ENCODE measurements at regions not wholly inside any gene's neighbourhood (a gene's known extent, or its start where the extent isn't known, plus 50 kb on each side); places are given as distances from the start of the nearest gene placed in this dataset.

DNA sequence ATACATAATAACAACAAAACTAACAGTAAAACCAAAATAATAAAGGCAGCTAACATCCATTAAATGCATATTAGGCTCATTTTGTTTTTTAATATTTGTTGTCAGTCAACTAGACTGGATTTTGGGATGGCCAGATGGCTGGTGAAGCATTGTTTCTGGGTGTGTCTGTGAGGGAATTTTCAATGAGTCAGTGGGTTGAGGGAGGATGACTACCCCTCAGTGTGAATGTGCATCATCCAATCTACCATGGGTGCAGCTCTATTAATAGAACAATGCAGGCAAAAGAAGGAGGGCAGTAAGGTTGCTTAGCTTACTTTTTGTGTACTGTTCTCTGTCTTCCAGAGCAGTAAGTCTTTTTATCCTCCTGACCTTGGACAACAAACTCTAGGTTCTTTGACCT lies 484.2 kb upstream of the HS3ST1 start:
- CTCF ChIA-PET (ENCODE audit: low intra/inter-chr PET ratio): no interaction called here
- no peak overlapping the region for H2AFZ ChIP-seq (ENCODE audit: low read depth, low read length)
- in situ Hi-C loops (cut with MboI): no loop called here

DNA sequence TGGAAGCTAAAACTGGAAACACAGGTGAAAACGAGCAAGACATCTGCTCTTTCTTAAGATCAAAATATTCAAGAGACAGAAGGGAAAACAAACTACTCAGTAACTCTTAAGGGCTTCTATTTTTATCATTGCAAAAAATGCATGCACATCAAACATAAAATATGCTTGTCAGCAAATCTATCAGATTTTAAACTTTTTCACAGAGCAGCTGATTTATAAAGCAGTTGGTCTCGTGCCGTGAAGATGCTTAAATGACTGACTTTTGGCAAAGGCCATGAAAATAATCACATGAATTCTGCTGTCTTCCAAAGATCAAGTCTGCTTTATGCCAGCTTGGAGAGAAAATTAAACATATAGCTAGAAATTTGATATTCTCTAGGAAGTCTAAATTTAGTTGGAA lies 482.1 kb upstream of the HS3ST1 start:
- H3K4me3 ChIP-seq: no peak overlapping the region
- in situ Hi-C loops (cut with MboI): no loop called here
- no peaks in the 10 kb centered on the region for H3K36me3 ChIP-seq (ENCODE audit: control insufficient read depth, insufficient read depth, low read length)
- ATAC-seq: no peak
- no peak overlapping the region for H2AFZ ChIP-seq (ENCODE audit: low read depth, low read length)
- H3K27ac ChIP-seq (ENCODE audit: extremely low read depth, low read depth, low read length): no peak overlapping the region
- no peaks in the 10 kb centered on the region for H3K9me3 ChIP-seq (replicated peaks; ENCODE audit: control insufficient read depth, insufficient read depth, low read depth, low read length)
- no peak overlapping the region for H3K9ac ChIP-seq (ENCODE audit: insufficient read depth in 1 of 2, low read depth in 2 of 2, low read length in 2 of 2)
- POLR2A ChIA-PET: no interaction called here
- CTCF ChIA-PET (ENCODE audit: low intra/inter-chr PET ratio): no interaction called here
- intact Hi-C loops (cut with micrococcal nuclease): no loop called here
- no peaks in the 10 kb centered on the region for H3K4me1 ChIP-seq (replicated peaks in 1 of 2; ENCODE audit: control insufficient read depth in 2 of 2, insufficient read depth in 2 of 2, low read length in 2 of 2)
- no peak for FAIRE-seq
- H3K9me1 ChIP-seq (ENCODE audit: control insufficient read depth, insufficient read depth, low read length): no peaks in the 10 kb centered on the region
- WGBS (ENCODE audit: insufficient coverage, low coverage, missing lambda C conversion rate): 0% methylated on average over 3 of the region's 3 CpGs
- no peak overlapping the region for H3K4me2 ChIP-seq (ENCODE audit: insufficient read depth, low read length)
- H3K79me2 ChIP-seq (ENCODE audit: control insufficient read depth, insufficient read depth, low read length): no peaks in the 10 kb centered on the region
- BruUV-seq (replicated peaks): no TSS peak
- H4K20me1 ChIP-seq (replicated peaks; ENCODE audit: control insufficient read depth, insufficient read depth, low read length): no peaks in the 10 kb centered on the region
- no peak for DNase-seq (ENCODE audit: extremely low read depth in 1 of 4, low spot score in 3 of 4)
- no peaks in the 10 kb centered on the region for H3K27me3 ChIP-seq (ENCODE audit: control insufficient read depth in 2 of 2, insufficient read depth in 2 of 2, low read length in 2 of 2)
- TF ChIP-seq CBFB (CRISPR knock-in tag; IDR thresholded peaks at IDR 0.05) (no peak), MAFG (tag; conservative IDR thresholded peaks at IDR 0.05) (0 out of 2 replicates have a peak, but pooled peaks have one; percentile 22), ZNF316 (IDR thresholded peaks at IDR 0.05) (peak; percentile 61), CHCHD3 (CRISPR knock-in tag; IDR thresholded peaks at IDR 0.05) (no peak), ELF1 (tag; IDR thresholded peaks at IDR 0.05) (no peak)
- TF ChIP-seq, protein P1, sequence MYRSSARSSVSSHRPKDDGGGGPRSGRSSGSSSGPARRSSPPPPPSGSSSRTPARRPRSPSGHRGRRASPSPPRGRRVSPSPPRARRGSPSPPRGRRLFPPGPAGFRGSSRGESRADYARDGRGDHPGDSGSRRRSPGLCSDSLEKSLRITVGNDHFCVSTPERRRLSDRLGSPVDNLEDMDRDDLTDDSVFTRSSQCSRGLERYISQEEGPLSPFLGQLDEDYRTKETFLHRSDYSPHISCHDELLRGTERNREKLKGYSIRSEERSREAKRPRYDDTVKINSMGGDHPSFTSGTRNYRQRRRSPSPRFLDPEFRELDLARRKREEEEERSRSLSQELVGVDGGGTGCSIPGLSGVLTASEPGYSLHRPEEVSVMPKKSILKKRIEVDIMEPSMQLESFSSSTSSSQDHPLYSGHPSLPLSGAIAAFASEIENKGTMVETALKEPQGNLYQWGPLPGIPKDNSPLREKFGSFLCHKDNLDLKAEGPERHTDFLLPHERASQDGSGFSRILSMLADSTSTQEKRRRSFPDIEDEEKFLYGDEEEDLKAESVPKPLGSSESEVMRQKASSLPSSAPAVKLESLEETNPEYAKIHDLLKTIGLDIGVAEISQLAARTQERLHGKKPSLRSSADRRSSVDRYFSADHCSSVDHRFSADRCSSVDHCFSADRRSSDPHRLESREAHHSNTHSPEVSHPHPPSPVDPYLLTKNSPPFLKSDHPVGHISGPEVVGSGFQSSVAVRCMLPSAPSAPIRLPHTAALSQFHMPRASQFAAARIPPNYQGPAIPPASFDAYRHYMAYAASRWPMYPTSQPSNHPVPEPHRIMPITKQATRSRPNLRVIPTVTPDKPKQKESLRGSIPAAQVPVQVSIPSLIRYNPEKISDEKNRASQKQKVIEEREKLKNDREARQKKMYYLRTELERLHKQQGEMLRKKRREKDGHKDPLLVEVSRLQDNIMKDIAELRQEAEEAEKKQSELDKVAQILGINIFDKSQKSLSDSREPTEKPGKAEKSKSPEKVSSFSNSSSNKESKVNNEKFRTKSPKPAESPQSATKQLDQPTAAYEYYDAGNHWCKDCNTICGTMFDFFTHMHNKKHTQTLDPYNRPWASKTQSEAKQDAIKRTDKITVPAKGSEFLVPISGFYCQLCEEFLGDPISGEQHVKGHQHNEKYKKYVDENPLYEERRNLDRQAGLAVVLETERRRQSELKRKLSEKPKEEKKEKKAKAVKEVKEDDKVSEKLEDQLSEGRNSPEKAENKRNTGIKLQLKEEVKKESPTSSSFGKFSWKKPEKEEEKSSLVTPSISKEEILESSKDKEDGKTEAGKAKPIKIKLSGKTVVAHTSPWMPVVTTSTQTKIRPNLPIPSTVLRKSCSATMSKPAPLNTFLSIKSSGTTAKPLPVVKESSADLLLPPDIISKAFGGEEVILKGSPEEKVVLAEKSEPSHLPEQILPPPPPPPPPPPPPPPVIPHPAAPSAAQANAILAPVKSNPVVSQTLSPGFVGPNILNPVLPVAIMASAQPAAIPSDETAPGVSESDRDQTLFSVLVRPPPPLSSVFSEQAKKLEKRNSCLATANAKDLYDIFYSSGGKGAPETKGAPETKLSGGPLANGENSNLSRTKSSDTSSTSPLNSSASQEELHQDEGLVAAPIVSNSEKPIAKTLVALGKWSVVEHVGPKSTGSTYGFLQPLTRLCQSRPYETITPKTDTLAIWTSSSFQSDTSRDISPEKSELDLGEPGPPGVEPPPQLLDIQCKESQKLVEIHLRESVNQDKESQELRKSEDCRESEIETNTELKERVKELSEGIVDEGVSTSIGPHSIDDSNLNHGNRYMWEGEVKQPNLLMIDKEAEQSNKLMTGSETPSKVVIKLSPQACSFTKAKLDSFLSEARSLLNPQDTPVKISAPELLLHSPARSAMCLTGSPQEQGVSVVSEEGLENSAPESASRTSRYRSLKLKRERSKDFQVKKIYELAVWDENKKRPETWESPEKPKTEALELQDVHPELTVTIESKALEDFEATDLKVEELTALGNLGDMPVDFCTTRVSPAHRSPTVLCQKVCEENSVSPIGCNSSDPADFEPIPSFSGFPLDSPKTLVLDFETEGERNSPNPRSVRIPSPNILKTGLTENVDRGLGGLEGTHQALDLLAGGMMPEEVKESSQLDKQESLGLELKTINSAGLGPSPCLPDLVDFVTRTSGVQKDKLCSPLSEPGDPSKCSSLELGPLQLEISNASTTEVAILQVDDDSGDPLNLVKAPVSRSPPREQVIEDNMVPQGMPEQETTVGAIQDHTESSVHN (IDR thresholded peaks at IDR 0.05; ENCODE audit: borderline replicate concordance in 1 of 2, low read depth in 1 of 2): no peak

More for the DNA sequence above, 484.2 kb upstream of the HS3ST1 start:
- H3K79me2 ChIP-seq (ENCODE audit: control insufficient read depth, insufficient read depth, low read length): no peaks in the 10 kb centered on the region
- POLR2A ChIA-PET: interaction anchor here (0.7 kb wide), 1 partner anchor 1676 kb away, joined by 3 read pairs; no protein-coding TSS in a partner anchor
- no peak for DNase-seq (ENCODE audit: extremely low read depth in 1 of 4, low spot score in 3 of 4)
- FAIRE-seq: no peak
- BruUV-seq (replicated peaks): no TSS peak
- H3K36me3 ChIP-seq (ENCODE audit: control insufficient read depth, insufficient read depth, low read length): no peaks in the 10 kb centered on the region
- no peak for ATAC-seq
- no peaks in the 10 kb centered on the region for H3K27me3 ChIP-seq (ENCODE audit: control insufficient read depth in 2 of 2, insufficient read depth in 2 of 2, low read length in 2 of 2)
- intact Hi-C loops (cut with micrococcal nuclease): no loop called here
- no peak overlapping the region for H3K4me2 ChIP-seq (ENCODE audit: insufficient read depth, low read length)
- H3K4me1 ChIP-seq (replicated peaks in 1 of 2; ENCODE audit: control insufficient read depth in 2 of 2, insufficient read depth in 2 of 2, low read length in 2 of 2): no peaks in the 10 kb centered on the region
- no peak overlapping the region for H3K9ac ChIP-seq (ENCODE audit: insufficient read depth in 1 of 2, low read depth in 2 of 2, low read length in 2 of 2)
- no peak overlapping the region for H3K4me3 ChIP-seq
- H3K9me3 ChIP-seq (replicated peaks; ENCODE audit: control insufficient read depth, insufficient read depth, low read depth, low read length): no peaks in the 10 kb centered on the region
- no peaks in the 10 kb centered on the region for H4K20me1 ChIP-seq (replicated peaks; ENCODE audit: control insufficient read depth, insufficient read depth, low read length)
- no peaks in the 10 kb centered on the region for H3K9me1 ChIP-seq (ENCODE audit: control insufficient read depth, insufficient read depth, low read length)
- H3K27ac ChIP-seq (ENCODE audit: extremely low read depth, low read depth, low read length): no peak overlapping the region
- no peak for TF ChIP-seq FOXK1 (CRISPR knock-in tag; IDR thresholded peaks at IDR 0.05; ENCODE audit: borderline replicate concordance)
- no peak for TF ChIP-seq OTX1 (CRISPR knock-in tag; IDR thresholded peaks at IDR 0.05)
- no peak for TF ChIP-seq ZNF224 (CRISPR knock-in tag; IDR thresholded peaks at IDR 0.05)

Measured in K562 (cell line).